M059J (cell line): ENCODE measurements at regions not wholly inside any gene's neighbourhood (a gene's known extent, or its start where the extent isn't known, plus 50 kb on each side); places are given as distances from the start of the nearest gene placed in this dataset.
A peak's percentile ranks its signal among the peaks of the same experiment; 100 is the strongest.

Experiments used
- DNase-seq: peaks from one replicate; pipeline ENCODE4 v3.0.0-alpha.2; 2012; ENCODE audit warnings: low read depth

DNA sequence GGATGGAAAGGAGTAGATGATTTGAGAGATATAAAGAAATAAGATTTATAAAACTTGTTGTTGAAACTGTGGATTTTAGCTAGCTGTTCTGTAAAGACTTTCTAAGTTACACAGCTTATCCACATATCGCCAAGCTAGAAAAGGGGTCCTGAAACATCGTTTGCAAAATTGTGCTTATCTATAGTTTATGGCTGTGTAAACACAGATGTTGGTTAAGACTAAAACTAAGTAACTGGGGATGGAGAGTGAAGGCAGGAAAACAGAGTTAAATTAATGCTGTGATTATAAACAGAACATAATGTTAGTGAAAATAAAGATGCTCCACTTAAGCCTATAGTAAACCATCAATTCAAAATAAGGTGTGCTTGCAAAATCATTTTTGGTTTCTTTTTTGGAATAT is 311.3 kb upstream of the DDHD1 start:
- DNase-seq, result no peak

DNA sequence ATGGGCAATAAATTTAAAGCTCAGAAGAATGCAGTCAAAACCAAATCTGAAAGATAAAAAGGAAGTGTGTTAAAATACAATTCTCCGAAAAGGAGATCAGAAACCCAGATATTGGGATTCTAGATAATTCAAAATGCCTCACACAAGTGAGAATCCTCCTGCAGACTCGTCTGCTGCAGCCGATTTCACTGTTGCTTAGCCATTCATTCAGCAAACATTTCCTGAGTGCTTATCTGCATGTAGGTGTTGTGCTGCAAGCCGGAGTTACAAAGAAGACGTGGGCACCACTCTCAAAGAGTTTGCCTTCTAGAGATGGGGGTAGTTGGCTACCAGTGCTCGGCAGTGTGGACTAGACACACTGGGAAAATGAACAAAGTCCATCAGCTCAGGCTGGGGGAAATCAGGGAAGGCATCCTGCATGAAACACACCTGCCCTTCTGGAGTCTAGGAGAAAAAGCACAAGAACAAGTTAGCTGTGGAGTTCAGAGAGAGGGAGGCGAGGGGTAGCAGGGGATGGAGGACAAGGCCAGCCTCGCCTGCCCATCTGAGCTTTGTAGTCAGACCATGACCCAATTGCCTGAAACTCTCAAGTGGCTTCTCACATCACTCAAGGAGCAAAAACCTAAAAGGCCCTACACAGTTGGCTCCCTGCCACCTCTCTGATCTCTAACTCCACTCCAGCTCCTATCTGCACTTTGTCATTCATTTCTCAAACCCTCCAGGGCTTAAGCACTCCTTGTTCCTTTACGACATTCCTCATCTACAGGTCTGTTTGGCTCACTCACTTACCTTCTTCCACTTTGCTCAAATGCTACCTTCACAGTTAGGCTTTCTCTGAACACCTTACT is 310.0 kb upstream of the DDHD1 start:
- DNase-seq, result peak; percentile 1

GRCh38 chr14:53461858-53462257 is 308.7 kb upstream of the DDHD1 start:
- no peak for DNase-seq

DNA sequence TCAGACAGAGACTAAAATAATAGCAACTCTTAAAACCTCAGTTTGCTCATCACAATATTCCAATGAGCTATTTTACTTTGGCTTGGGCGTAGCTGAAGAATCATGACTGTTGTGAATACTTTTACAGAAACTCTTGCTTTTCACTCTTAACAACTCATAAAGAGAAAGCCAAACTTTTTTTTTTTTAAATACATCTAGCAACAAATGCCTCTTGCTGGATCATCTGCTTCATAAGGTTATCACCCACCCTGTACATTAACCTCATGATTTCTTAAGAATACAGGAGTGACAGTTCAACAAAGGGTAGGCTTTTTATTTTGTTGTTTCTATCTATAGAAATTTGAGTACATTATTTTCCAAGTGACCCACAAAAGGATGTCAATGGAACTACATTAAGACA is 307.4 kb upstream of the DDHD1 start:
- DNase-seq, result no peak

GRCh38 chr14:53458368-53458814 is 305.3 kb upstream of the DDHD1 start:
- peak; percentile 89 for DNase-seq

DNA sequence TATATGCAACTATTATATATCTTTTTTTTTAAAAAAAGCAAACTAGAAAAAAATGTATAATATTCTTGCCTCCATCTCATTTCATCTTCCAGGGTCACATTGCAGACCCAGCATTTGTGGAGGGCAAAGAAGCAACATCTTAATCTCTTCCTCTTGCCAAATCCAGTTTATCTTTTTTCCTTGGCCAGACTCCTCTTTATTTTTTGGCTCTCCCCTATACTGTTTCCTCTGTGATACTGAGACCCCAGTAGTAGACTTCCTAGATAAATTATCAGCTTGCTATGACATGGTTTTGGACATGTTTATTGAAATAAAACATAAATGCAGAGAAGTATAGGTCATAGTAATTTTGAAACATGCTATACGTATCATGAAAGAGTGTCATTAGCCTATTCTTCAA is 303.8 kb upstream of the DDHD1 start:
- no peak for DNase-seq

DNA sequence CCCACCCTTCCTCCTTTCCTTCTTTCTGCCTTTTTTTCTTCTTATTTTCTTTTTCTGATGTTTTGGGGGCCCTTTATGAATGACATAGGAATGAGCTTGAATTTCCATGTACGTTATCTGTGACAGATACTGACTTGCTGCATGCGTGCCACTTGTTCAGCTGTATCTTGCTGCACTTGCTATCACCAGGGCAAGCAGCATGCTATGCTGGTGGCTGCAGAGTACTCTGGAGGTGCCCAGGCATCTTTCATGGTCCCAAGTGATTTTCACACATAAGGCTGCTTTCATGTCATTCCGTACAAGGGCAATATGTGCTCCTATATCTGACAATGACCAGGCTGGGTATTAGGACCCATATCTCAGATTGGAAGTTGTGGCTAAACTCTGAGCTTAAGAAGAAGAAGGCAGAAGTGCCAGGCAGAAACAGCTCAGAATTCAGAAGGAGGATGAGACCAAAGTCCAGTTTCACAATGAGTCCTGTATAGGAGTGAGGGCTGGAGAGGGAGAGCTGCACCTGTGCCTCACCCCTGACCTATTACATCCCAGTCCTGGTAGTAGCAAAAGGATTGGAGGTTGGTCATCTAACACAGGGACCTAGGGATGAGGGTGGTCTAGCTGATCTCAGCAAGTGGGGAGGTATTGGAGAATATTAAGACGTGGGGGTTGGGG is 299.0 kb upstream of the DDHD1 start:
- no peak for DNase-seq

GRCh38 chr14:53450871-53451270 is 297.7 kb upstream of the DDHD1 start:
- peak; percentile 34 for DNase-seq

DNA sequence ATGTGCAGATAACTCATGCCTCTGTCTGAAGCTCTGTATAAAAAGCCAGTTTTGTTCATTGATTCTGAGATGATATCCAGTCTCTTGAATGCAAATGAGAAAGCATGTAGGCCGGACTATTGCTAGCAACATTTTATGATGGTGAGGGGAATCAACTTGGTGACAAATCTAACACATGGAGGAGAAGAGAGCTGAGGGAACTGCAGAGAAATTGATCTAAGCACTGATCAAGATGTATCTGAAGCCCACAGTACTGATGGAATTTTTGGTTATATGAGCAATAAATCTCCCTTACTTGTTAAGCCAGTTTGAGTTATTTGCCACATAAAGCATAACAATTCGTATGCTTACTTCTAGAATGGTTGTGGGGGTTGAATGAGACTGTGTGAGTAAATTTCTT is 295.6 kb upstream of the DDHD1 start:
- no peak for DNase-seq

GRCh38 chr14:53444677-53445312 is 291.7 kb upstream of the DDHD1 start:
- no peak for DNase-seq

- no peak for DNase-seq
Measured at GRCh38 chr14:53441789-53442188, 288.7 kb upstream of the DDHD1 start.

- no peak for DNase-seq
Measured at GRCh38 chr14:53437858-53438257, 284.7 kb upstream of the DDHD1 start.

DNA sequence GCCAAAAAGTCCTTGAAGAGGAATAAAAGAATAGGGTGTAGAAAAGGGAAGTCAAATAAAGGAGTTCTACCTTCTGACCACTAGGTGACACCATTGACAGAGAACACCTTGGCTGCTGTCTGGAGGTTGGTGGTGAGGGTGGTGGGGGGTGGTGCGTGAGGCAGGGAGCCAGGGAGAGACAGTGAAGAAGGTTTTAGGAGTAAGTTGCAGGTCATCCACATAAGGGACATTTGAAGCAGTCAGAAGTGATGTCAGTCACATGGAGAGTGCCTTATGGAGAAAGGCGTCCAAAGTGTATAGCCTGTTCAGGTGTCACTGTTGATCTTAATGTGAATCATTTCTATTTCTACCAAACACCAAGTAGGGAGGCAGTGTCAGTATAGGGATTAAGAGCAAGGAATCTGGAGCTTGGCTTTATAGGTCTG is 279.3 kb upstream of the DDHD1 start:
- DNase-seq, result peak; percentile 45

DNA sequence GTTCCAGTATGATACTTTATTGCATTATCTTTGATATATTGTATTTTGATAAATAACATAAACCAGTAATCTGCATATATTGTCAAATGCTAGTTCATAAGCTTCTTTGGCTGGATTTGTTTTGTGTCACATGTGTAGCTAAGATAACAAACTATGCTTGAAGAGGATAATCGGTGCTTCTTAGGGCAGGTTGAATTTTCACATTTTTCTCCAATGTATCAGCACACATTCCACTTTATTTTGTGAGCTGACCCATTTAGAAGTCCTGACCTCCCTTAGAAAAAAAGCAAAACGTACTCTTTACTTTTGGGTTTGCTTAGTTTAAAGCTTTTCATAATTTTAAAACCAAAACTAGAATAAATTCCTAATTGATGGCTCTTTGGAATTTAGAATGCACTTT is 277.7 kb upstream of the DDHD1 start:
- DNase-seq, result no peak

GRCh38 chr14:53412819-53413675 is 259.9 kb upstream of the DDHD1 start:
- peak; percentile 26 for DNase-seq

GRCh38 chr14:53411125-53411524 is 258.0 kb upstream of the DDHD1 start:
- peak; percentile 48 for DNase-seq

DNA sequence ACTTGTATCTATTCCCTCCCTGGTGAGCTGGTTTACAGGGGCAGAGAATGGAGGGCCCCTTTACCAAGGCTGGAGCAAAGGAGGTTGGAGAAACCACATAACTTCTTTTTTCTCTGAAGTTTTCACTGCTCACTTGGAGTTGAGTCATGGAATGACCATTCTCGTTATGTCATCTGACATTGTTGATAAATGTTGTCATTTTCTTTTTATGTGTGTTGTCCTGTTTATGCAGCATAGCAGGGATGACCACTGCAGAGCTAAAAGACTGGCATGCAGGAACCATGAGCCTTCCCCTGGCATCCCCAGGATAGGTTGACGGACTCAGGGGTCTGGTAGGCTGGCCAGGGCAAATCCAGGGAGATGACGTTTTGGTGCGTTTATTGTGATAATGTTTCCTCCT is 256.8 kb upstream of the DDHD1 start:
- peak; percentile 69 for DNase-seq

- DNase-seq, result peak; percentile 38
Measured at GRCh38 chr14:53409289-53409688, 256.2 kb upstream of the DDHD1 start.

DNA sequence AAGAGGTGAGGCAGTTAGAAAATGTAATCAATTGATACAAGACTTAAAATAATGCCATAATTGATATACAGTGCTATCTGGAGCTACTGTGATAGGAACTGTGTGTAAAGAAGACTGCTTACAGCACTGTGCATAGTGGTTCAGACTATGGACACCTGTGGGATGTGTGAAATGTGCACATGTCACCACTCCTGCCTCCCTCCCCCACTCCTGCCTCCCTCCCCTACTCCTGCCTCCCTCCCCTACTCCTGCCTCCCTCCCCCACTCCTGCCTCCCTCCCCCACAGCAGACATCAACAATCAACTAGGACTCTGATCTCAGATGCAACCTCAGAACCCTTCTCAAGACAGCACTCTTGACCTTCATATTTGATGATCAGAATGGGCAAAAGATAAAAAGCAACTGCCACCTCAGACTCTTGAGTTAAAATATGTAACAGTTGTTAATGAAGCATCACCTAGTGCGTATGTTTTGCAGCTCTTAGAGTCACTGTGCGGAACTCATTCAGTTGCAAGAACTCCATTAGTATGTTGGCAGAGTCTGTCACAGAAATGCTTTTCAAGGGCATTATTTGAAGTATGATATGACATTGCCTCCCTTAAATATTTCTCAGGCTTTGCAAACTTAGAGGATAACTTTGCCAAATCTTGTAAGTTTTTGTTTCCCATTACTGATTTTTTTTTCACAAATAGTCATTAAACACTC is 255.2 kb upstream of the DDHD1 start:
- no peak for DNase-seq

DNA sequence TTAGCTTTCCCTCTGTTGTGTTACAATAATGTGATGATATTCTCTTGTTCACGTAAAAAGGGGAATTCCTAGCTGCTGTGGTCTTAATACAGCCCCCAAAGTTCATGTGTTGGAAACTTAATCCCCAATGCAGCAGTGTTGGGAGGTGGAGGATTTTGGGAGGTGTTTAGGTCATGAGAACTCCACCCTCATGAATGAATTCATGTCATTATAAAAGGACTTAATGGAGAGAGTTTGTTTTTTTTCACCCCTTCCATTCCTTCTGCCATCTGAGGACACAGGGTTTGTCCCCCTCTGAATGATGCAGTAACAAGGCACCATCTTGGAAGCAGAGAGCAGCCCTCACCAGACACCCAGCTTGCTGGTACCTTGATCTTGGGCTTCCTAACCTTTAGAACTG is 253.4 kb upstream of the DDHD1 start:
- no peak for DNase-seq

GRCh38 chr14:53401646-53402045 is 248.5 kb upstream of the DDHD1 start:
- no peak for DNase-seq
